Naive thymus-derived CD4-positive, alpha-beta T cell (primary cell): ENCODE measurements at regions not wholly inside any gene's neighbourhood (a gene's known extent, or its start where the extent isn't known, plus 50 kb on each side); places are given as distances from the start of the nearest gene placed in this dataset.

Experiments
- ATAC-seq: fragments of 150-1000 bp; cut with Tn5 transposase; 2 replicates; pipeline ENCODE4 v1.10.0; 2021; ENCODE audit warnings: mild to moderate bottlenecking, moderate library complexity
- CTCF ChIA-PET: fragments of 350-600 bp; sonication (Branson Sonifier 250); formaldehyde crosslinking; loops from one replicate; lab custom pipeline; 2021; ENCODE audit warnings: antibody characterized with exemption; lab: Charles Lee
- POLR2A ChIA-PET: fragments of 350-600 bp; sonication (Branson Sonifier 250); formaldehyde crosslinking; loops from one replicate; lab custom pipeline; 2021; ENCODE audit warnings: antibody characterized with exemption, inconsistent platforms; lab: Charles Lee
- DNase-seq, 9 donors: peaks; one replicate each; pipeline versions ENCODE4 v3.0.0 to v3.0.0-alpha.2; 2020 to 2022; ENCODE audit warnings: mixed read lengths in 1 of 9
- H3K27ac ChIP-seq: one replicate; pipeline ENCODE4 v1.7.0; 2013; ENCODE audit warnings: mild to moderate bottlenecking, low read depth, low read length, moderate library complexity
- H3K27me3 ChIP-seq, 2 donors: one replicate each; pipeline ENCODE4 v1.7.0; 2013; ENCODE audit warnings: low read length in 2 of 2, mild to moderate bottlenecking in 2 of 2, moderate library complexity in 2 of 2; ENCODE audit not compliant: control insufficient read depth in 2 of 2, insufficient read depth in 2 of 2
- H3K36me3 ChIP-seq, 3 experiments: 1 replicate in 2 of 3; 2 replicates in 1 of 3; pipeline ENCODE4 v1.7.0; 2013; ENCODE audit warnings: low read length in 3 of 3, mild to moderate bottlenecking in 3 of 3, moderate library complexity in 1 of 3; ENCODE audit not compliant: insufficient read depth in 3 of 3, control insufficient read depth in 2 of 3
- H3K4me1 ChIP-seq, 2 donors: one replicate each; pipeline ENCODE4 v1.7.0; 2013; ENCODE audit warnings: low read length in 2 of 2, mild to moderate bottlenecking in 2 of 2, moderate library complexity in 1 of 2; ENCODE audit not compliant: control insufficient read depth in 2 of 2, insufficient read depth in 2 of 2
- H3K4me3 ChIP-seq: 2 replicates; pipeline ENCODE4 v1.7.0; 2013; ENCODE audit warnings: mild to moderate bottlenecking, low read length
- H3K9me3 ChIP-seq, 3 experiments: 1 replicate in 2 of 3; 2 replicates in 1 of 3; pipeline ENCODE4 v1.7.0; 2013; ENCODE audit warnings: low read length in 3 of 3; ENCODE audit not compliant: control insufficient read depth in 2 of 3
- H3K27ac Mint-ChIP-seq, 9 donors: one replicate each; pipeline ENCODE4 v1.8.0; 2020 to 2022; ENCODE audit warnings: mixed read lengths in 9 of 9, mild to moderate bottlenecking in 8 of 9, moderate library complexity in 5 of 9, inconsistent platforms in 2 of 9
- H3K27me3 Mint-ChIP-seq, 5 donors: one replicate each; pipeline ENCODE4 v1.8.0; 2021 to 2022; ENCODE audit warnings: mixed read lengths in 5 of 5, mild to moderate bottlenecking in 1 of 5
- H3K36me3 Mint-ChIP-seq, 5 donors: one replicate each; pipeline ENCODE4 v1.8.0; 2020 to 2022; ENCODE audit warnings: mixed read lengths in 5 of 5, mild to moderate bottlenecking in 3 of 5, inconsistent platforms in 1 of 5
- H3K4me1 Mint-ChIP-seq, 7 donors: one replicate each; pipeline ENCODE4 v1.8.0; 2020 to 2022; ENCODE audit warnings: mixed read lengths in 7 of 7, mild to moderate bottlenecking in 3 of 7, inconsistent platforms in 1 of 7
- H3K4me3 Mint-ChIP-seq, 10 donors: one replicate each; pipeline ENCODE4 v1.8.0; 2020 to 2022; ENCODE audit warnings: mild to moderate bottlenecking in 10 of 10, mixed read lengths in 10 of 10, moderate library complexity in 6 of 10, inconsistent platforms in 2 of 10
- H3K9me3 Mint-ChIP-seq, 11 donors: one replicate each; pipeline ENCODE4 v1.8.0; 2020 to 2022; ENCODE audit warnings: mixed read lengths in 11 of 11, mild to moderate bottlenecking in 4 of 11, inconsistent platforms in 1 of 11, moderate library complexity in 1 of 11
- intact Hi-C, 2 donors: fragments of 100-400 bp; cut with micrococcal nuclease; formaldehyde crosslinking; loops; one replicate each; pipeline ENCODE4 v1.15.1; 2023

DNA sequence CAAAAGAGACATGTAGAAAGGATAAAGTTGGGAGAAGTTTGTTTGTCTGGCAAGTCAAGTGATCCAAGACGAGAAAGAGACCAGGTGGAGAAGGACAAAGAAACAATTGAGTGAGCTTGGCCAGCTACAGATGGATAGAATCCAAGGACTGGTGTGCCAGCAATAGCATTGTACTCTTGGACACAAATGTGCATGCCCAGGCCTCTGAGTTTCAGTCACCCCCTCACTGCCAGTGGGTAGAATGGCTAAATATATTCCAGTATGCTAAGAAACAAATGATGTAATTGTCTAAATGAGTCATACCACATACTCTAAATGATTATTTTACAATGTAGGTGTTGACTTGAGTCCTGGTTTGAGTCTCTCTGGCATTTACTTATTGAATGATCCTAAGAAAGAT lies 881.3 kb downstream of the LRRTM4 start:
- H3K4me3 ChIP-seq, result no peak overlapping the region
- H3K4me1 ChIP-seq, result no peaks in the 10 kb centered on the region
- ATAC-seq (no peak), DNase-seq (no peak)
- Mint-ChIP-seq H3K27ac (no peak overlapping the region), H3K27me3 (no peaks in the 10 kb centered on the region), H3K4me3 (no peak overlapping the region), H3K9me3 (peaks cover 3 to 27% (median 10%) of the 10 kb centered on the region in 11 donors), H3K36me3 (peaks cover 0 to 5% (median 0%) of the 10 kb centered on the region in 5 donors), H3K4me1 (no peaks in the 10 kb centered on the region)
- no peaks in the 10 kb centered on the region for H3K27me3 ChIP-seq
- H3K27ac ChIP-seq, result no peak overlapping the region
- no peaks in the 10 kb centered on the region for H3K9me3 ChIP-seq
- no peaks in the 10 kb centered on the region for H3K36me3 ChIP-seq
- ChIA-PET POLR2A (no interaction called here), CTCF (no interaction called here)
- intact Hi-C loops, result loop anchor here in 1 of 2 donors (1.0 kb wide), 1 partner anchor 20 kb away; no protein-coding TSS in a partner anchor

DNA sequence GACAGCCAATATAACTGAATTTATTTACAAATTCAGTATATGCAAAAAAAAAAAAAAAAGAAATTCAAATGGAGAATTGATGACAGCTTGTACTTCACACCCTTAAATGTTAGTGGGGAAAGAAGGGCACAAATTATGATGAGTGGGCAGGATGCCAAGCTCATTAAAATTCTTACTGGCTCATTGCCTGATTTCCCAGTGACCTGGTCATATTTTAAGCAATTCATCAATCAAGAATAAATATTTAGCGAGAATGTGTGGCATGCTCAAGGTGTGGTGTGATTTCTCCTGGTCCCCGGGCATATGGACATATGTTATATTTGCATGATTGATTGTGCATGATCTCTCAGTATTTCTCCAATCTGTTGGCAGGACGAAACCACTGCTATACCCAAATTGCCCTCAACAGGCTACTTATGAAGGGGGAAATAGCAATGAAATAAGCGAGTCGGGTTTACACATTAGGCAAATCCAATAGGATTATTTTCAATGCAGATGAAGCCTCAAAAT lies 883.0 kb downstream of the LRRTM4 start:
- Histone ChIP-seq H3K27me3 (no peaks in the 10 kb centered on the region), H3K9me3 (no peaks in the 10 kb centered on the region), H3K4me3 (no peak overlapping the region), H3K27ac (no peak overlapping the region), H3K36me3 (no peaks in the 10 kb centered on the region), H3K4me1 (no peaks in the 10 kb centered on the region)
- no peaks in the 10 kb centered on the region for H3K4me1 Mint-ChIP-seq
- no peak overlapping the region for H3K4me3 Mint-ChIP-seq
- H3K9me3 Mint-ChIP-seq, result peaks cover under 1 to 22% (median 8%) of the 10 kb centered on the region in 11 donors
- intact Hi-C loops, result no loop called here
- no peak overlapping the region for H3K27ac Mint-ChIP-seq
- DNase-seq, result no peak
- H3K36me3 Mint-ChIP-seq, result peaks cover 0 to under 1% (median 0%) of the 10 kb centered on the region in 5 donors
- no peak for ATAC-seq
- ChIA-PET POLR2A (no interaction called here), CTCF (no interaction called here)
- H3K27me3 Mint-ChIP-seq, result no peaks in the 10 kb centered on the region

DNA sequence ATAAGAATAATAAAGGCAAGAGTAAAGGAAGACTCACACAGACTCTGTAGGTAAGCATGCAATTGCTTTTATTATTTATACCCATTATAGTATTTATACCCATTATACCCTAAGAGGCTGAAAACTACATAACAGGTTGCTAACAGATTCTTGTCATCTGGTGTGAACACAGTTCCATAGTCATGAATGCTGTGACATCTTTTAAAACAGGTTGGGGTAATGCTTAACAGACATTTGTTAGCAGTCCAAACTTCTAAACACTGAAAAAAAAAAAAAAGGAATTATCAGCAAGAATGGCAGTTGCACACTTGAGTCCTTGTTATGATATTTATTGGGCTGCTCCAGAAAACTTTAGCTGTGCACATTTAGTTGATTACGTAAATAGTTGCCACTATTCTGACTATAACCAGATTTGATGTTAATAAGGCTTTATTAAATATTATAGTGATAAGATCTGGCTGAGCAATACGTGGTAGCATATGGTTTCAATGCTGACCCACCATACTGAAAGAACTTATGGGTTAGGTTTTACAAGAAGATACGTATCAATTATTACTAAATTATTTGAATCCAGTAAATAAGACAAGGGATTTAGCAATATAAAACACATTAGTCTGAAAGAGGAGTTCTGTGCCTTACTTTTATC lies 888.8 kb downstream of the LRRTM4 start:
- H3K27me3 ChIP-seq, result no peaks in the 10 kb centered on the region
- no peaks in the 10 kb centered on the region for H3K36me3 ChIP-seq
- no peak for ATAC-seq
- no peaks in the 10 kb centered on the region for H3K9me3 ChIP-seq
- Mint-ChIP-seq H3K36me3 (no peaks in the 10 kb centered on the region), H3K27me3 (no peaks in the 10 kb centered on the region), H3K27ac (no peak overlapping the region), H3K4me1 (no peaks in the 10 kb centered on the region), H3K4me3 (no peak overlapping the region), H3K9me3 (peaks cover 0 to 18% (median 3%) of the 10 kb centered on the region in 11 donors)
- no peak overlapping the region for H3K27ac ChIP-seq
- DNase-seq, result no peak
- CTCF ChIA-PET, result no interaction called here
- intact Hi-C loops, result no loop called here
- POLR2A ChIA-PET, result no interaction called here
- no peak overlapping the region for H3K4me3 ChIP-seq
- no peaks in the 10 kb centered on the region for H3K4me1 ChIP-seq

DNA sequence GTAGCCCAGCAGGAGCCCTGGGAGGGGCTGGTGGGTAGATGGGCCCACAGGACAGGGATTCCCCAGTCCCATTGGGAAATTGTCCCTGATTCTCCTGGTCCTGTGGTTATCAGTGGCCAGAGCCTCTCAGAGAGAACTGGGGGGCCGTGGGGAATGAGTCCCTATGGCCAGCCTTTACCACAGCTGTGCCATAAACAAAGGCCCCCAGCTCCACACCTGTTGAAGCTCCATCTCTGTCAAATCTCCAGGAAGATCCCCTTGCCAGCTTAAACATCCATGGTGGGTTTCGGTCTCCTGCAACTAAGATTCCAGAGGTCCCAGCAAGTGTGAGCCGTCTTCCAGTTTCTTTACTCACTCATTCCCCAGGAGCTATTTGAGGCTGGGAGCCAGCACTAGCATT lies 897.1 kb downstream of the LRRTM4 start:
- CTCF ChIA-PET, result no interaction called here

DNA sequence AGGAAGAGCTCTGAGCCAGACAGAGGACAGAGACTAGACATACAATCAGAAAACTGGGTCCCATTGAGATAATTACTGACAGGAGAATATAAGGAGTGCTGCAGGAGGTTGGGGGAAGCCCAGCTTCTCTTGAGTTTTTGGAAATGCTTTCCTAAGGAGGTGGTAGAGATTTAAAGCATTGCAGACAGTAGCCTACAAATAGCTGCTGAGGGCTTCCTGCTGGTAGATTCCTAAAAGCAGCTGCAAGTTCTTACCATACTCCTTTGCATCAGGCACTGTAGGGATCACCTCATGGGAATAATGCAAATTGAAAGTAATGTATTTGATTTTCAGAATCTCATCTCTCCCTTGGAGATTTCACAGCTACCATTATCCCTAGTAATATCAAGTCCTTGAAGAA lies 902.6 kb upstream of the GCFC2 start:
- Mint-ChIP-seq H3K27ac (no peak overlapping the region), H3K4me1 (no peaks in the 10 kb centered on the region), H3K36me3 (no peaks in the 10 kb centered on the region), H3K4me3 (no peak overlapping the region), H3K27me3 (no peaks in the 10 kb centered on the region), H3K9me3 (peaks cover 0 to 18% (median 0%) of the 10 kb centered on the region in 11 donors)
- CTCF ChIA-PET, result no interaction called here
- intact Hi-C loops, result no loop called here
- no peak overlapping the region for H3K4me3 ChIP-seq
- H3K27ac ChIP-seq, result no peak overlapping the region
- POLR2A ChIA-PET, result no interaction called here
- H3K27me3 ChIP-seq, result no peaks in the 10 kb centered on the region
- ATAC-seq (no peak), DNase-seq (no peak)
- no peaks in the 10 kb centered on the region for H3K36me3 ChIP-seq
- no peaks in the 10 kb centered on the region for H3K4me1 ChIP-seq
- no peaks in the 10 kb centered on the region for H3K9me3 ChIP-seq

More for the DNA sequence above, 897.1 kb downstream of the LRRTM4 start:
- Mint-ChIP-seq H3K27me3 (no peaks in the 10 kb centered on the region), H3K4me1 (no peaks in the 10 kb centered on the region), H3K4me3 (no peak overlapping the region), H3K9me3 (peaks cover 0 to 26% (median 4%) of the 10 kb centered on the region in 11 donors), H3K27ac (no peak overlapping the region), H3K36me3 (no peaks in the 10 kb centered on the region)
- no peaks in the 10 kb centered on the region for H3K36me3 ChIP-seq
- H3K4me1 ChIP-seq, result no peaks in the 10 kb centered on the region
- no peaks in the 10 kb centered on the region for H3K9me3 ChIP-seq
- intact Hi-C loops, result no loop called here
- DNase-seq (no peak), ATAC-seq (no peak)
- H3K4me3 ChIP-seq, result no peak overlapping the region
- H3K27ac ChIP-seq, result no peak overlapping the region
- POLR2A ChIA-PET, result no interaction called here
- H3K27me3 ChIP-seq, result no peaks in the 10 kb centered on the region

DNA sequence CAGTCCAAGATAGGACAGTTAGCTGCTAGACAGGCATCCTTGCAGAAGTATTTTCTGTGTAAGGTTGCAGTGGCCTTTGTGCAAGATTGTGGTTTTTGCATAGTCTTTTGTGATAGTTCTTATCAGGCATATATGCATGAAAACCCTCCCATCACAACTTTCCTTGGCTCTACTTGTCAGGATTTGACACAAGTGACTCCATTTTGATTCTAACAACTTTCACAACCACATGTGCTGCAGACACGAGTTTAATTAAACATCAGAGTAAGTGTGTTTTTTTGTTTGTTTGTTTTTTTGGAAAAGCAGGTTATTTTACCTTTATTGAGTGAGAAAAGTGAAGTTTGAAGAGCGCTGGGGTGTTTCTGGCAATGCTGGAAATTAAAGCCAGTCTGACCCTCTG lies 902.0 kb upstream of the GCFC2 start:
- ChIA-PET CTCF (no interaction called here), POLR2A (no interaction called here)
- ATAC-seq (no peak), DNase-seq (no peak)
- Mint-ChIP-seq H3K27me3 (no peaks in the 10 kb centered on the region), H3K36me3 (no peaks in the 10 kb centered on the region), H3K9me3 (peaks cover 0 to 18% (median 0%) of the 10 kb centered on the region in 11 donors), H3K4me1 (no peaks in the 10 kb centered on the region), H3K4me3 (no peak overlapping the region), H3K27ac (no peak overlapping the region)
- no peak overlapping the region for H3K4me3 ChIP-seq
- H3K27me3 ChIP-seq, result no peaks in the 10 kb centered on the region
- intact Hi-C loops, result no loop called here
- H3K4me1 ChIP-seq, result no peaks in the 10 kb centered on the region
- H3K36me3 ChIP-seq, result no peaks in the 10 kb centered on the region
- H3K27ac ChIP-seq, result no peak overlapping the region
- H3K9me3 ChIP-seq, result no peaks in the 10 kb centered on the region

DNA sequence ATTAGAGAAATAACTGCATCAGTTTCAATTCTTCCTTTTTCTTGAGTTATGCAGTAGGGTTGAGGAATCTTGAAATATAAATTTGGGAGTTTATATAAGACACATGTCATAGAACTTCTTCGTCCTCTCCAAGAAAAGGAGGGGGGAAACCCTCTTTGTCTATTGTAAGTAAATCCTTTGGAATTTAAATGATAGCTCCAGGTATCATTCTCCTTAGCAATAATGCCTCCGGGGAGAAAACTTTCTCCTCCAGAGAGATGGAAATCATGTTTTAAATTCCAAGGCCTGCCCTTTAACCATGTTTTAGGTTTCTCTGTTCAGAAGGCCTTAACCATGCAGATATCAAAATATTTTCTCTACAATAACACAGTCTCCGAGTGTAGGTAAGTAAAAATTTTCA lies 899.7 kb upstream of the GCFC2 start:
- no peak for DNase-seq
- Mint-ChIP-seq H3K36me3 (no peaks in the 10 kb centered on the region), H3K9me3 (peaks cover 0 to 18% (median 2%) of the 10 kb centered on the region in 11 donors), H3K4me3 (no peak overlapping the region), H3K4me1 (no peaks in the 10 kb centered on the region), H3K27ac (no peak overlapping the region), H3K27me3 (no peaks in the 10 kb centered on the region)
- H3K9me3 ChIP-seq, result no peaks in the 10 kb centered on the region
- no peak overlapping the region for H3K27ac ChIP-seq
- no peaks in the 10 kb centered on the region for H3K36me3 ChIP-seq
- ChIA-PET POLR2A (no interaction called here), CTCF (no interaction called here)
- H3K4me1 ChIP-seq, result no peaks in the 10 kb centered on the region
- ATAC-seq, result no peak
- no peak overlapping the region for H3K4me3 ChIP-seq
- no peaks in the 10 kb centered on the region for H3K27me3 ChIP-seq
- intact Hi-C loops, result no loop called here
